Fibroblast of lung (primary cell): ENCODE measurements at regions not wholly inside any gene's neighbourhood (a gene's known extent, or its start where the extent isn't known, plus 50 kb on each side); places are given as distances from the start of the nearest gene placed in this dataset.

Source experiments
- DNase-seq, 2 donors: peaks; one replicate each; pipeline versions ENCODE4 v3.0.0 to v3.0.0-alpha.2; 2010; ENCODE audit warnings: low read depth in 2 of 2
- H2AFZ ChIP-seq: 2 replicates; pipeline ENCODE4 v1.5.1; 2012; ENCODE audit warnings: low read length, control low read depth, inconsistent platforms
- H3K27ac ChIP-seq: 2 replicates; pipeline ENCODE4 v1.5.1; 2011; ENCODE audit warnings: low read length, control low read depth; ENCODE audit not compliant: insufficient read depth
- H3K27me3 ChIP-seq: 2 replicates; pipeline ENCODE4 v1.5.1; 2011; ENCODE audit warnings: mild to moderate bottlenecking, low read length; ENCODE audit not compliant: control insufficient read depth, insufficient read depth
- H3K36me3 ChIP-seq: 2 replicates; pipeline ENCODE4 v1.5.1; 2011; ENCODE audit warnings: low read length; ENCODE audit not compliant: control insufficient read depth, insufficient read depth
- H3K4me1 ChIP-seq: 2 replicates; pipeline ENCODE4 v1.5.1; 2011; ENCODE audit warnings: low read length; ENCODE audit not compliant: control insufficient read depth, insufficient read depth; ENCODE audit errors: extremely low read depth
- H3K4me2 ChIP-seq: 2 replicates; pipeline ENCODE4 v1.5.1; 2011; ENCODE audit warnings: low read length, control low read depth; ENCODE audit not compliant: insufficient read depth; ENCODE audit errors: extremely low read depth
- H3K4me3 ChIP-seq, 4 experiments: fragments of 200-600 bp in 1 of 4; sonication (generic) in 1 of 4; replicated peaks in 1 of 4; 2 replicates each; pipeline ENCODE4 v1.5.1; 2011 to 2016; ENCODE audit warnings: low read length in 4 of 4, low read depth in 3 of 4, mild to moderate bottlenecking in 3 of 4, control low read depth in 2 of 4, inconsistent platforms in 1 of 4, mixed read lengths in 1 of 4; ENCODE audit not compliant: insufficient read depth in 1 of 4; ENCODE audit errors: control extremely low read depth in 1 of 4
- H3K79me2 ChIP-seq: 2 replicates; pipeline ENCODE4 v1.5.1; 2012; ENCODE audit warnings: mild to moderate bottlenecking, low read length, inconsistent platforms; ENCODE audit not compliant: control insufficient read depth, insufficient read depth
- H3K9ac ChIP-seq: 2 replicates; pipeline ENCODE4 v1.5.1; 2011; ENCODE audit warnings: mild to moderate bottlenecking, low read length, control low read depth; ENCODE audit not compliant: insufficient read depth
- H3K9me3 ChIP-seq: 2 replicates; pipeline ENCODE4 v1.5.1; 2012; ENCODE audit warnings: low read depth, low read length; ENCODE audit not compliant: control insufficient read depth, insufficient read depth
- H4K20me1 ChIP-seq: 2 replicates; pipeline ENCODE4 v1.5.1; 2011; ENCODE audit warnings: low read length; ENCODE audit not compliant: control insufficient read depth, insufficient read depth; ENCODE audit errors: extremely low read depth
- CTCF ChIP-seq, 2 donors: IDR thresholded peaks in 1 of 2; conservative IDR thresholded peaks in 1 of 2; 1 replicate in 1 of 2; 2 replicates in 1 of 2; pipeline ENCODE4 v1.5.1; 2011 to 2012; ENCODE audit warnings: low read length in 2 of 2, control low read depth in 1 of 2, inconsistent platforms in 1 of 2, low read depth in 1 of 2, mild to moderate bottlenecking in 1 of 2
- EZH2 ChIP-seq: IDR thresholded peaks from 2 replicates; pipeline ENCODE4 v1.5.1; 2012; ENCODE audit warnings: low read length, control low read depth, mild to moderate bottlenecking; ENCODE audit errors: missing control alignments

DNA sequence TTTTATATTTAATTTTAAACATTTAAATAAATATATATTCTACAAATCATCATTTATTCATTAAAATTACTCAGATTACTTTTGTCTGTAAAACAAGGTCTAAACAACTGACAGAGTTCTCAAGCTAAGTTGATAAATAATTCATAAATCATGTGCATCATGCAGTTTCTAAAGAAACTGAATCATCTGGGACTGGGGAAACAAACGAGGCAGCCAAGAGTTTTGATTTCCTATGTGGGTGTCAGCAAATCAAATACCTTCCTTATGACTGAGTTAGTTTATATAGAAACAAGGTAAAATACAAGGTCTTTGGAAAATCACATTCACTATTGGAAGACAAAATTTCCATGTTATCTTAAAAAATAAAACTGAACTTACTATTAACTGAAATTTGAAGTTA lies 149.9 kb upstream of the BEND6 start:
- TF ChIP-seq EZH2 (no peak), CTCF (conservative IDR thresholded peaks at IDR 0.05 in 1 of 2, IDR thresholded peaks at IDR 0.05 in 1 of 2; ENCODE audit: low read depth in 1 of 2, low read length in 2 of 2) (no peak)
- DNase-seq, result peak; percentile 55 to 89
- Histone ChIP-seq H3K27ac (no peak overlapping the region), H3K36me3 (no peaks in the 10 kb centered on the region), H3K9me3 (no peaks in the 10 kb centered on the region), H2AFZ (no peak overlapping the region), H4K20me1 (peaks cover 5% of the 10 kb centered on the region), H3K27me3 (no peaks in the 10 kb centered on the region), H3K4me1 (peaks cover 26% of the 10 kb centered on the region), H3K9ac (no peak overlapping the region), H3K4me3 (no peak overlapping the region), H3K4me2 (no peak overlapping the region), H3K79me2 (peaks cover 91% of the 10 kb centered on the region)

DNA sequence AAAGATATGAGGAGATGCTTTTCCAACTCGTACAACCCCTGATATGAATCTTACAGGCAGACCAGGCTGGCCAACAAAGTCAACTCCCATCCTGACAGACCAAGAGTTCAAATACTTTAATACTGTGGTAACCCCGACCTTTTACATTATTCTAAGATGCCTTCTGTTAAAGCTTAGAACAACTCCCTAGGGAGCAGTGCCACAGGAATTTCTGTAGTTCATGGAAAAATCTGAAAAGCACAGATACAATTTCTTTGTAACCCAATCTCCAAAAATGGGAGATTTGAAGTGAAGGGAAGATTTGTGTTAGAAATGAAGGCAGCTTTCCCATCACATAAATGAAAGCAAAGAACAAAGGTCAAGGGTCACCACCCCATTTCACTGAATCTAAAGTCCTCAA lies 151.3 kb upstream of the BEND6 start:
- no peak overlapping the region for H2AFZ ChIP-seq
- no peaks in the 10 kb centered on the region for H3K36me3 ChIP-seq
- no peak overlapping the region for H3K27ac ChIP-seq
- DNase-seq, result peak; percentile 76 to 84
- TF ChIP-seq CTCF (conservative IDR thresholded peaks at IDR 0.05 in 1 of 2, IDR thresholded peaks at IDR 0.05 in 1 of 2; ENCODE audit: low read depth in 1 of 2, low read length in 2 of 2) (no peak), EZH2 (no peak)
- peaks cover 24% of the 10 kb centered on the region for H3K4me1 ChIP-seq
- no peak overlapping the region for H3K9ac ChIP-seq
- no peaks in the 10 kb centered on the region for H3K9me3 ChIP-seq
- H4K20me1 ChIP-seq, result peaks cover 5% of the 10 kb centered on the region
- no peak overlapping the region for H3K4me3 ChIP-seq
- peaks cover 91% of the 10 kb centered on the region for H3K79me2 ChIP-seq
- no peaks in the 10 kb centered on the region for H3K27me3 ChIP-seq
- no peak overlapping the region for H3K4me2 ChIP-seq

DNA sequence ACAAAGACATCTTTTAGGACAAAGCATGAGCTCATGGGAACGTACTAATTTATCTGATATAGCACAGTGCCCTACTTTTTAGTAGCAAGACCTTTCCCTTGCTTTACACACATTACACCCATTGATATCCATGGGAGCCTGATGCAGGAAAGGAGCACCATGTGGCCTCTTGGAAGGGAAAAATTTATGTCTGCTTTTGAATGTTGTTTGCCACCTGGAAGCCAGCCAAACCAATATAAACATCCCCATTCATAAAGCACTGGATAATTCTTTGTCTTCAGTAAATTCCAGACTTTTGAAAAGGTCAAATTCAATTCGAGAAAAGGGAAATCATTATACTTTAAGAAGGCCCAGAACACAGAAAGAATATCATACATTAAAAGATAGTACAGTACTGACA lies 152.3 kb upstream of the BEND6 start:
- H3K4me1 ChIP-seq, result peaks cover 24% of the 10 kb centered on the region
- no peak overlapping the region for H2AFZ ChIP-seq
- H3K79me2 ChIP-seq, result peaks cover 86% of the 10 kb centered on the region
- H3K27me3 ChIP-seq, result no peaks in the 10 kb centered on the region
- H3K4me3 ChIP-seq, result no peak overlapping the region
- peak; percentile 79 to 84 for DNase-seq
- no peak overlapping the region for H3K9ac ChIP-seq
- no peak for TF ChIP-seq EZH2
- TF ChIP-seq CTCF (conservative IDR thresholded peaks at IDR 0.05 in 1 of 2, IDR thresholded peaks at IDR 0.05 in 1 of 2; ENCODE audit: low read depth in 1 of 2, low read length in 2 of 2), result no peak
- H3K27ac ChIP-seq, result no peak overlapping the region
- H3K9me3 ChIP-seq, result no peaks in the 10 kb centered on the region
- peaks cover 5% of the 10 kb centered on the region for H4K20me1 ChIP-seq
- peak overlapping the region; percentile 38 for H3K4me2 ChIP-seq
- H3K36me3 ChIP-seq, result no peaks in the 10 kb centered on the region
